ENCODE measurements at regions not wholly inside any gene's neighbourhood (a gene's known extent, or its start where the extent isn't known, plus 50 kb on each side); places are given as distances from the start of the nearest gene placed in this dataset.

DNA sequence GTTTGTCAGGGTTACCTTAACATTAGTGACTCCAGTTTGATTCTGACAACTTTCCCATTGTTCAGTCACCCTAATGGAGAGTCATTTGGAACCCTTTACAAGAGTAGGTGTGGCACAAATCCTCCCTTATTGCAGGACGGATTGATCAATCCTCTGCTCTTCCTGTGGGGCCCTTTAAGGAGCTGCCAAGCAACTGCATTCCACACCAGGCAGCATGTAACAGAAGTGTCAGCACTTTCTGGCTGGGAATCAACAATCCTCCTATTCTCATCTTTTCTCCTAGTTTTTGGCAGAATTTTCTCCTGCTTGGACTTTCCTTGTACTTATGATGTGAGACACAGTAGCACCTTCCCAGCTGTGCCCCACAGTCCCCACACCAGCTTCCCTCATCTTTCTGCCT lies 177.8 kb downstream of the ST6GAL2 start:
- Histone ChIP-seq H3K4me3 (ENCODE audit: insufficient read depth, low read depth, low read length) (no peak overlapping the region), H3K56ac (ENCODE audit: extremely low read depth, insufficient read depth, low read length) (no peak overlapping the region), H4K5ac (ENCODE audit: low read depth, low read length) (no peak overlapping the region), H3K36me3 (ENCODE audit: control insufficient read depth, insufficient read depth, low read length) (no peaks in the 10 kb centered on the region), H4K8ac (ENCODE audit: low read depth in 2 of 2, low read length in 2 of 2) (no peak overlapping the region), H3K27ac (ENCODE audit: insufficient read depth, low read length) (no peak overlapping the region), H3K9me3 (ENCODE audit: control insufficient read depth, insufficient read depth, low read length) (peaks cover 15% of the 10 kb centered on the region), H2AK9ac (replicated peaks; ENCODE audit: low read depth, low read length, poor library complexity) (no peak overlapping the region), H2BK120ac (ENCODE audit: low read depth, low read length) (no peak overlapping the region), H3K4me2 (ENCODE audit: low read depth, low read length) (no peak overlapping the region), H2AK5ac (ENCODE audit: low read depth, low read length) (no peak overlapping the region), H2BK20ac (ENCODE audit: low read depth, low read length) (no peak overlapping the region), H4K20me1 (ENCODE audit: insufficient read depth, low read length) (no peaks in the 10 kb centered on the region), H3K23ac (ENCODE audit: low read depth, low read length) (no peak overlapping the region), H2AFZ (replicated peaks; ENCODE audit: low read length, poor library complexity) (no peak overlapping the region), H3K18ac (ENCODE audit: low read depth, low read length) (no peak overlapping the region), H3K9me1 (ENCODE audit: insufficient read depth, low read length) (no peaks in the 10 kb centered on the region), H2BK15ac (ENCODE audit: low read depth, low read length) (no peak overlapping the region), H3K27me3 (ENCODE audit: control insufficient read depth, insufficient read depth, low read length) (no peaks in the 10 kb centered on the region), H2BK5ac (ENCODE audit: low read depth, low read length, poor library complexity, severe bottlenecking) (no peak overlapping the region), H3K9ac (ENCODE audit: low read depth, low read length) (no peak overlapping the region), H3K4me1 (ENCODE audit: control insufficient read depth, insufficient read depth, low read length) (no peaks in the 10 kb centered on the region), H3K14ac (replicated peaks; ENCODE audit: low read depth, low read length) (no peak overlapping the region), H3K4ac (ENCODE audit: low read depth, low read length) (no peak overlapping the region), H4K91ac (ENCODE audit: insufficient read depth, low read depth, low read length) (no peak overlapping the region), H3K79me1 (ENCODE audit: low read depth in 1 of 2, low read length in 2 of 2) (no peaks in the 10 kb centered on the region)
- no peak for DNase-seq
- WGBS, 2 experiments (ENCODE audit: extremely low coverage in 2 of 2, insufficient read length in 1 of 2), result no CpG with 5 or more reads among the region's 1 CpG
- no peak for ATAC-seq (ENCODE audit: low read depth)
- TF ChIP-seq RFX5 (IDR thresholded peaks at IDR 0.05; ENCODE audit: low read depth, low read length) (no peak), NFE2L2 (IDR thresholded peaks at IDR 0.05; ENCODE audit: low read depth, low read length) (no peak), MXI1 (IDR thresholded peaks at IDR 0.05; ENCODE audit: borderline replicate concordance, low read depth, low read length) (no peak), MAZ (IDR thresholded peaks at IDR 0.05; ENCODE audit: borderline replicate concordance, low read depth, low read length) (no peak), BHLHE40 (IDR thresholded peaks at IDR 0.05; ENCODE audit: low read depth, low read length) (no peak), POLR2A (IDR thresholded peaks at IDR 0.05; ENCODE audit: low read depth, low read length) (no peak)
- TF ChIP-seq, protein P1, sequence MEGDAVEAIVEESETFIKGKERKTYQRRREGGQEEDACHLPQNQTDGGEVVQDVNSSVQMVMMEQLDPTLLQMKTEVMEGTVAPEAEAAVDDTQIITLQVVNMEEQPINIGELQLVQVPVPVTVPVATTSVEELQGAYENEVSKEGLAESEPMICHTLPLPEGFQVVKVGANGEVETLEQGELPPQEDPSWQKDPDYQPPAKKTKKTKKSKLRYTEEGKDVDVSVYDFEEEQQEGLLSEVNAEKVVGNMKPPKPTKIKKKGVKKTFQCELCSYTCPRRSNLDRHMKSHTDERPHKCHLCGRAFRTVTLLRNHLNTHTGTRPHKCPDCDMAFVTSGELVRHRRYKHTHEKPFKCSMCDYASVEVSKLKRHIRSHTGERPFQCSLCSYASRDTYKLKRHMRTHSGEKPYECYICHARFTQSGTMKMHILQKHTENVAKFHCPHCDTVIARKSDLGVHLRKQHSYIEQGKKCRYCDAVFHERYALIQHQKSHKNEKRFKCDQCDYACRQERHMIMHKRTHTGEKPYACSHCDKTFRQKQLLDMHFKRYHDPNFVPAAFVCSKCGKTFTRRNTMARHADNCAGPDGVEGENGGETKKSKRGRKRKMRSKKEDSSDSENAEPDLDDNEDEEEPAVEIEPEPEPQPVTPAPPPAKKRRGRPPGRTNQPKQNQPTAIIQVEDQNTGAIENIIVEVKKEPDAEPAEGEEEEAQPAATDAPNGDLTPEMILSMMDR (conservative IDR thresholded peaks at IDR 0.05; ENCODE audit: low read depth, low read length), result no peak
- TF ChIP-seq, protein P2, sequence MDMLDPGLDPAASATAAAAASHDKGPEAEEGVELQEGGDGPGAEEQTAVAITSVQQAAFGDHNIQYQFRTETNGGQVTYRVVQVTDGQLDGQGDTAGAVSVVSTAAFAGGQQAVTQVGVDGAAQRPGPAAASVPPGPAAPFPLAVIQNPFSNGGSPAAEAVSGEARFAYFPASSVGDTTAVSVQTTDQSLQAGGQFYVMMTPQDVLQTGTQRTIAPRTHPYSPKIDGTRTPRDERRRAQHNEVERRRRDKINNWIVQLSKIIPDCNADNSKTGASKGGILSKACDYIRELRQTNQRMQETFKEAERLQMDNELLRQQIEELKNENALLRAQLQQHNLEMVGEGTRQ (IDR thresholded peaks at IDR 0.05; ENCODE audit: low read depth, low read length), result no peak
- TF ChIP-seq, protein P3, sequence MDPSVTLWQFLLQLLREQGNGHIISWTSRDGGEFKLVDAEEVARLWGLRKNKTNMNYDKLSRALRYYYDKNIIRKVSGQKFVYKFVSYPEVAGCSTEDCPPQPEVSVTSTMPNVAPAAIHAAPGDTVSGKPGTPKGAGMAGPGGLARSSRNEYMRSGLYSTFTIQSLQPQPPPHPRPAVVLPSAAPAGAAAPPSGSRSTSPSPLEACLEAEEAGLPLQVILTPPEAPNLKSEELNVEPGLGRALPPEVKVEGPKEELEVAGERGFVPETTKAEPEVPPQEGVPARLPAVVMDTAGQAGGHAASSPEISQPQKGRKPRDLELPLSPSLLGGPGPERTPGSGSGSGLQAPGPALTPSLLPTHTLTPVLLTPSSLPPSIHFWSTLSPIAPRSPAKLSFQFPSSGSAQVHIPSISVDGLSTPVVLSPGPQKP (IDR thresholded peaks at IDR 0.05; ENCODE audit: borderline replicate concordance, low read depth, low read length), result no peak
- ChIA-PET POLR2A (ENCODE audit: unreplicated experiment) (no interaction called here), CTCF (no interaction called here)
- in situ Hi-C loops (cut with MboI; ENCODE audit: low sequenced_read_pairs) (no loop called here), intact Hi-C loops (cut with micrococcal nuclease) (no loop called here), dilution Hi-C loops (cut with HindIII; ENCODE audit: low sequenced_read_pairs, unreplicated experiment) (no loop called here)
- BruUV-seq (replicated peaks), result no TSS peak

Measured in IMR-90 (cell line).